Activated CD8-positive, alpha-beta T cell treated with anti-CD3 and anti-CD28 coated beads, Interleukin-2, amount 10 ng/mL, durations not matched to agents 7 days and 5 days (primary cell): ENCODE measurements at regions not wholly inside any gene's neighbourhood (a gene's known extent, or its start where the extent isn't known, plus 50 kb on each side); places are given as distances from the start of the nearest gene placed in this dataset.

Source experiments
- ATAC-seq: fragments of 150-1000 bp; cut with Tn5 transposase; one replicate; pipeline ENCODE4 v1.10.0; 2021; ENCODE audit warnings: moderate library complexity
- CTCF ChIA-PET: fragments of 350-600 bp; sonication (Branson Sonifier 250); formaldehyde crosslinking; loops from one replicate; lab custom pipeline; 2021; ENCODE audit warnings: antibody characterized with exemption; lab: Charles Lee
- POLR2A ChIA-PET: fragments of 350-600 bp; sonication (Branson Sonifier 250); formaldehyde crosslinking; loops from one replicate; lab custom pipeline; 2021; ENCODE audit warnings: antibody characterized with exemption; lab: Charles Lee
- DNase-seq: peaks from one replicate; pipeline ENCODE4 v3.0.0-alpha.2; 2020
- H3K27ac Mint-ChIP-seq: one replicate; pipeline ENCODE4 v1.8.0; 2021; ENCODE audit warnings: mild to moderate bottlenecking, mixed read lengths
- H3K27me3 Mint-ChIP-seq: one replicate; pipeline ENCODE4 v1.8.0; 2021; ENCODE audit warnings: low read depth, mixed read lengths
- H3K36me3 Mint-ChIP-seq: one replicate; pipeline ENCODE4 v1.8.0; 2021; ENCODE audit warnings: low read depth, mixed read lengths
- H3K4me1 Mint-ChIP-seq: one replicate; pipeline ENCODE4 v1.8.0; 2021; ENCODE audit warnings: low read depth, mixed read lengths
- H3K4me3 Mint-ChIP-seq: one replicate; pipeline ENCODE4 v1.8.0; 2021; ENCODE audit warnings: mild to moderate bottlenecking, mixed read lengths
- H3K9me3 Mint-ChIP-seq: one replicate; pipeline ENCODE4 v1.8.0; 2022; ENCODE audit warnings: mixed read lengths; ENCODE audit not compliant: insufficient read depth

DNA sequence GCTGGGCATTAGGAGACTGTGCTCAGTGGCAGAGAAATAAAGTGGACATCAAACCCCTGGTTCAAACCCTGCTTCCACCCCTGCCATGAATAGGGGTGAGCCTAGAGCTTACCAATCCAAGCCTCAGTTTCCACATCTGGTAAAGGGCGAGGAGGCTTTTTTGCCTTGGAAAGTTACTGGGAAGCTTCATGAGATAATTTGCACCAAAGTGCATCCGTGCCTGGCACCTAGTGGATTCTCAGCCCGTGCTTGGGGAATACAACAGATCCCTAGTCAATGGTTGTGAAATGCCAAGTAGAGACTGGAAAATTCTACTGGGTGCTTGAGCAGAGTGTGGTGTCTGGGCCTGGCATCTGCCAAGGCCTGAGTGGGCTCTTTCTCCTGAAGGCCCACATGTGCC, 158.7 kb upstream of the ZMIZ1 start:
- no peak overlapping the region for H3K27ac Mint-ChIP-seq
- no peak for DNase-seq
- CTCF ChIA-PET, result no interaction called here
- no peaks in the 10 kb centered on the region for H3K36me3 Mint-ChIP-seq
- no peaks in the 10 kb centered on the region for H3K4me1 Mint-ChIP-seq
- no peaks in the 10 kb centered on the region for H3K27me3 Mint-ChIP-seq
- POLR2A ChIA-PET, result no interaction called here
- H3K4me3 Mint-ChIP-seq, result no peak overlapping the region
- ATAC-seq, result no peak
- H3K9me3 Mint-ChIP-seq, result no peaks in the 10 kb centered on the region

DNA sequence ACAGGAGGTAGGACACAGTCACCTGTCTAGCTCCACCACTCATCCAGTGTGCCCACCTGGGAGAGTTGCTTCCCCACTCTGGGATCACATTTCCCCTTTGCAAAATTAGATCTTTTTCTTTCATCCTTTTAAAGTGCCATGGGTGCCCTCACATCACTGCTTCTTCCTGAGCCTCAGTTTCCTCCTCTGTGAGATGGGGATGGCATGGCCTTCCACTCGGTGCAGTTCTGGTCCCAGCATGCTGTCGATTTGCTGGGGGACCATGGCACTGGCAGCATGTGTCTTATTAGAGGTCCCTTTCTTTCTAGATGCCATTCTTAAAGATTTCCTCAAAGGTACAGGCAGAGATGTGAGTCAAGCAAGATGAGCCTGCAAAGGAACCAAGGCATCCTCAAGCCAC, 158.3 kb upstream of the ZMIZ1 start:
- CTCF ChIA-PET, result no interaction called here
- no peak overlapping the region for H3K4me3 Mint-ChIP-seq
- H3K27me3 Mint-ChIP-seq, result no peaks in the 10 kb centered on the region
- no peak for DNase-seq
- H3K4me1 Mint-ChIP-seq, result no peaks in the 10 kb centered on the region
- no peak overlapping the region for H3K27ac Mint-ChIP-seq
- ATAC-seq, result no peak
- POLR2A ChIA-PET, result no interaction called here
- no peaks in the 10 kb centered on the region for H3K36me3 Mint-ChIP-seq
- no peaks in the 10 kb centered on the region for H3K9me3 Mint-ChIP-seq

DNA sequence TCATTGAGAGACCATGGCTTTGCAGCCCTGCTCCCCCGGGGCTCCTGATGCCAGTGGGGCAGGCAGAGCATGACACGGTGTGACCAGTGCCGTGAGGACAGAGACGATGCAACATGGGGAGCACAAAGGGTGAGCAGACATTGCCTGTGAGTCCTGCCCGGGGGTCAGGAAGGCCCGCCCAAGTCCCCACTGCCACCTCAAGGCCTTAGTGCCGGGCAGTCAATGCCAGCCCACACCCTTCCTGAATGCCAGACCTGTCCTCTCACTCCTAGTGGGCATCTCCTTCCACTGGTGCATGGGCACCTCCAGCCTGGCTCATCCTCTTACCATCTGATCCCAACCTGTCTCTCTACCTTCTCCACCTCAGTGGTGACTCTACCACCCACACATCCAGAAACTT, 157.9 kb upstream of the ZMIZ1 start:
- Mint-ChIP-seq H3K4me1 (no peaks in the 10 kb centered on the region), H3K27ac (peak overlapping the region; percentile 3), H3K36me3 (no peaks in the 10 kb centered on the region), H3K27me3 (no peaks in the 10 kb centered on the region), H3K4me3 (no peak overlapping the region), H3K9me3 (no peaks in the 10 kb centered on the region)
- ChIA-PET CTCF (no interaction called here), POLR2A (no interaction called here)
- ATAC-seq, result no peak
- DNase-seq, result no peak

DNA sequence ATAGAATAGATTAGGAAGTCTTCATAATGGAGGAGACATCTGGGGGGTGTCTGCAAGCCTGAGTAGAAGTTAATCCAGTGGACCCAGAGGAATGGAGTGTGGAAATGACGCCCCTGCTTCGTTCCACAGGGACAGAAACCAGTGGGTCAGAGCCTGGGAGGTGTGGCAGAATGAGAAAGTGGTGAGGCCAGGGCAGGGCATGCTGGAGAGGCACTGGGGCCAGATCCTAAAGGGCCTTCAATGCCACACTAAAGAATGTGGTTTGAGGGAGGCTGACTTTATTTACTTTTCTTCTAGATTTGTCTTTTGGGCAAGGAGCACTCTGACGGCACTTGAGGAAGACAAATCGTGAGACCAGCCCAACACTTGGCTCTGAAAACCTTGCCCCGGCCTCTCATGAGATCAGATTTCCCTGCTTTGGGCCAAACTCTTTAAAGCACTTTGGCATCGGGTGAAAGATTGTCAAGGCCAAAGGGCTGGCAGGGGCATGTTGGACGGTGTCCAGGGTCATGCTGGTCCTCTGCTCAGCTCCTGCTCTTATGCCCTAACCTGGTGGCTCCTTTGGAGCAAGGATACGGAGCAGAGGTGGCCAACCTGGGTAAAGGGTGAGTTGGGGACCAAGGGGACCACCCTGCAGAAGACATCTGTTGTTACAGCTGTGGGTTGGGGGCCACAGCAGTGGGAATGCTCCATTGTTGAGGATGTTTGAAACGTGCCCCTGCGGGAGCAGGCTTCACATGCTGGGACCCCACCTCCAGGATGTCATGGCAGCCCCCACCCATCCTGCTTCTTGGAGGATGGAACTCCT, 157.0 kb upstream of the ZMIZ1 start:
- no peak for DNase-seq
- POLR2A ChIA-PET, result no interaction called here
- CTCF ChIA-PET, result no interaction called here
- Mint-ChIP-seq H3K27ac (no peak overlapping the region), H3K4me1 (no peaks in the 10 kb centered on the region), H3K9me3 (no peaks in the 10 kb centered on the region), H3K27me3 (no peaks in the 10 kb centered on the region), H3K4me3 (no peak overlapping the region), H3K36me3 (no peaks in the 10 kb centered on the region)
- ATAC-seq, result no peak

DNA sequence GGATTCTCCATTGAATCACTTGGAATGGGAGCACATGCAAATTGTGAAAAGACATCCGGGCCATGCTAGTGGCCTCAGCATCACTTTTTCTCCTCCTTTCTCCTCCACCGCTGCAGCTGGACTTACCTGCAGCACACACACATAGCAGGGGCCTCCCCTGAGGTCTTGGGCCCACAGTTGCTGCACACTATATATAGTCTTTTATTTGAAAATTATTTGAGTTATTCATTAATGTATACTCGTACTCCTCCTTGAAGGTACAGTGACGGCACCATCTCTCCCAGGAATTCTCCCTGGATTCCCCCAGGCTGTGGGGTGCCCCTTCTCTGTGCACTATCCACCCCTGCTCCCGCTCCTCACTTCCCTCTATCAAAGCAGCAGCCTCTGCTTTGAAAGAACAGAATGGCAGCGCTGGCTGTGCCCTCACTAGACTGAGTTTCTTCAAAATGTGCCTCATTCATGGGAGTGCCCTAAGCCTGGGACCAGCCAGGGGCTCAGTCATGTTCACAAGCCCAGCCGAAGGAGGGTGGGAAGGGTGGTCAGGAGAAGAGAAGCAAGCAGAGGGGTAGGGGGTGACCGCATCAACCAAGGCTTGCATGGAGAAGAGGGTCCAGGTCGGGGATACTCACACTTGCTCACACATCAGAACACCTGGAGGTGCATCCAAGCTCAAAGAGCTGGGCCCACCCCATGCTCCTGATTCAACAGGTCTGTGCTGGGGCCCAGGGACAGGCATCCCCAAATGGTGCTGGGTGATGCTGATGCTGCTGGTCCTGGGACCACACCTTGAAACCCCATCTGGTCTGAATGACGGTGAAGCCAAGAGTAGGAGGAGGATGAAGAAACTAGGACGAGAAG, 156.2 kb upstream of the ZMIZ1 start:
- no peak overlapping the region for H3K4me3 Mint-ChIP-seq
- no peaks in the 10 kb centered on the region for H3K36me3 Mint-ChIP-seq
- no peaks in the 10 kb centered on the region for H3K9me3 Mint-ChIP-seq
- no peak overlapping the region for H3K27ac Mint-ChIP-seq
- ATAC-seq (no peak), DNase-seq (no peak)
- CTCF ChIA-PET, result no interaction called here
- POLR2A ChIA-PET, result no interaction called here
- H3K4me1 Mint-ChIP-seq, result no peaks in the 10 kb centered on the region
- H3K27me3 Mint-ChIP-seq, result peaks cover 3% of the 10 kb centered on the region

DNA sequence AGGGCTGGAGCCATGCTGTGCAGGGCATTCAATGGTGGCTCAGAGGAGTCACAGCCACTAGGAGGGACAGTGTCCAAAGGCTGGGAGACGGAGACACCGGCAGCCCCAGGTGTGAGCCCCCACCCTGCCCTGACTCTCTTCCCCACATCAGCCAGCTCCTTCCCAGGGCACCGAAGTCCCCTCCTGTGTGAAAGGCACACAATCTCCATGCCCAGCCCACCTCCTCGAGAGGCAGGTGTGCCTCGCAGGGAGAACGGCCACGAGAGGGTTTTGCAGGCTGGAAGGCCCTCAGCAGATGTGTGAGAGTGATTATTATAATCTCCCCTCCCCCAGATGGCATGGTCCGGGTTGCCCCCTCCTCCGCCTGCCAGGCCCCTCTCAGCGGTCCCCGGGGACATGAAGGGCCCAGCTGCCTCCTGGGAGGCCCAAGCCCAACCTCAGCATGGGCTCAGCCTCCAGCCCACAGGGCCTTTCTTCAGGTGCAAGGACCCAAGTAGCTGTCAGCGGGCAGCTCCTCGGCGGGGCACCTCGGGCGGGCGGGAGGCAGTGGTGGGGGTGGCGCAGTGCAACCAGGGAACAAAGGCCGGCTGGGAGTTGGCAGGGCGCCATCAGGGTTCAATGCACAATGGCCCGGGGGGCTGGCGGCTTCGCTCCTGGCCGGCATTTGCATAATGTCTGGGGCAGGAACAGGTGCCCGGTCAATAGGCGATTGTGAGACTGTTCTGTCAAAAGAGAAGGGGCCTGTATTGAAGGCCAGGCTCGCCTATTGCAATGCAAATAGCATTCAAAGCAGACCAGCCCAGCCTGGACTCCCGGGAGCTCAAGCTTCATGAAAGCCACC, 155.3 kb upstream of the ZMIZ1 start:
- no peaks in the 10 kb centered on the region for H3K9me3 Mint-ChIP-seq
- no peak overlapping the region for H3K4me3 Mint-ChIP-seq
- no peak overlapping the region for H3K27ac Mint-ChIP-seq
- DNase-seq, result no peak
- H3K36me3 Mint-ChIP-seq, result no peaks in the 10 kb centered on the region
- no peaks in the 10 kb centered on the region for H3K4me1 Mint-ChIP-seq
- H3K27me3 Mint-ChIP-seq, result peaks cover 3% of the 10 kb centered on the region
- ATAC-seq, result no peak
- CTCF ChIA-PET, result no interaction called here
- POLR2A ChIA-PET, result interaction anchor here (0.6 kb wide), 1 partner anchor 173 kb away, joined by 3 read pairs; no protein-coding TSS in a partner anchor

DNA sequence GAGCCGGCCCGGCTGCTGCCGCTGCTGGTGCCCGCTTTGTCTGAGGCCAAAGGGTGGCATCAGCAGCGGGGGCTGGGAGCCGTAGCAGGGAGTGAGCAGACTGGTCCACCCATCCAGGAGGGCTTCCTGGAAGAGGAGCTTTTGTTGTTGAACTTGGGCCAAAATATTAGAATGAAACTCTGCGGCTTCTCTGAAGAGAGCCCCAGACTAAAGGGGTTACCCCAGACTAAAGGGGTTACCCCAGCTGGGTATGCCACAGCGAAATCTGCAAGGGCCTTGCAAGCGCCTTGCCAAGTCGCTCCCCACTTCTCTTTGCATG, 154.7 kb upstream of the ZMIZ1 start:
- Mint-ChIP-seq H3K27ac (no peak overlapping the region), H3K36me3 (no peaks in the 10 kb centered on the region), H3K4me1 (no peaks in the 10 kb centered on the region), H3K4me3 (no peak overlapping the region), H3K27me3 (peaks cover 3% of the 10 kb centered on the region), H3K9me3 (no peaks in the 10 kb centered on the region)
- ChIA-PET POLR2A (interaction anchor here (0.6 kb wide), 1 partner anchor 173 kb away, joined by 3 read pairs; no protein-coding TSS in a partner anchor), CTCF (no interaction called here)
- ATAC-seq (no peak), DNase-seq (no peak)

DNA sequence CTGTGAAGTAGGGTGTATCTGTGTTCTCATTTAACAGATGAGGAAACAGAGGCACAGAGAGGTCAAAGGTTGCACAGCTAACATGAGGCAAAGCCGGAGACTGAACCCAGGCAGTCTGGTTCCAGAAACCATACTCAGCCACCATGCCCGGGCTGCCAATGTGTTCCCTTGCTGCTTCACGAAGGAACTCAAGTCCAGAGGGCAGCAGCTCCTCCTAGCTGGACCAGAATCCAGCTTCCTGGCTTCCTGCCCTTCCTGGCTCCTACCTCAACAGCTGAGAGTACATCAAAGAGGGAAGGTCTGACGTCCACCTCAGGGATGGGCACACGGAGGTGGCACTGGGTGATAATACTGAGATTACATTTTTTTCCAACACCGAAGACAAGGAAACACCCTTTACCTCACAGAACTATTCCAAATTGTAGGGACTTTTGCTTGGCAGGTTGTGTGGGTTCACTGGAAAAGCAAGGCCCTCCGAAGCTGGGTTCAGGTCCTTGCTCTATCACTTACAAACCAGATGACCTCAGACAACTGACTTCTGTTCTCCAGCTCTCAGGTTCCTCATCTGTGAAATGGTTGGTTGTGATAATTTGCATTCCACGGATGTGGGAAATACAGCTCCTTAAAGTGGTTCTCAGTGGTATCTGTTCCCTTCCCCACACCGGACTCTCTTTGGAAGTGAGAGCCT, 154.1 kb upstream of the ZMIZ1 start:
- ChIA-PET CTCF (interaction anchor here (1.0 kb wide), 1 partner anchor 281 kb away, joined by 3 read pairs; no protein-coding TSS in a partner anchor), POLR2A (no interaction called here)
- no peaks in the 10 kb centered on the region for H3K36me3 Mint-ChIP-seq
- H3K4me3 Mint-ChIP-seq, result no peak overlapping the region
- H3K9me3 Mint-ChIP-seq, result no peaks in the 10 kb centered on the region
- H3K4me1 Mint-ChIP-seq, result no peaks in the 10 kb centered on the region
- ATAC-seq, result no peak
- DNase-seq, result no peak
- H3K27ac Mint-ChIP-seq, result no peak overlapping the region
- peaks cover 3% of the 10 kb centered on the region for H3K27me3 Mint-ChIP-seq

DNA sequence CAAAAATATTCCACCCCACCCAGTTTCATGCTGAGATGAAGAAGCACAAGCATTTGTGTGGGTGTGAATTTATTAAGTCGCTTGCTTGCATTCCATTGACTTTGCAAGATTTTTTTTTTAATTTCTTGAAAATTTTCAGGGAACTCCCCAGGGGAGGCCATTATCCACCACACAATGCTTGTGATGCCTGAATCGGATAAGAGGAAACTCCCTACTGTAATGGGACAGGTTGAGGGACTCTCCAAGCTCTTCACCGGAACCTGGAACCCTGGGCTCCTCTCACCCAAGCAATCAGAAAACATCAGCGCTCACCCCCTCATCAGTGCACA, 153.6 kb upstream of the ZMIZ1 start:
- H3K4me1 Mint-ChIP-seq, result no peaks in the 10 kb centered on the region
- ChIA-PET POLR2A (no interaction called here), CTCF (interaction anchor here (1.0 kb wide), 1 partner anchor 280 kb away, joined by 3 read pairs; no protein-coding TSS in a partner anchor)

DNA sequence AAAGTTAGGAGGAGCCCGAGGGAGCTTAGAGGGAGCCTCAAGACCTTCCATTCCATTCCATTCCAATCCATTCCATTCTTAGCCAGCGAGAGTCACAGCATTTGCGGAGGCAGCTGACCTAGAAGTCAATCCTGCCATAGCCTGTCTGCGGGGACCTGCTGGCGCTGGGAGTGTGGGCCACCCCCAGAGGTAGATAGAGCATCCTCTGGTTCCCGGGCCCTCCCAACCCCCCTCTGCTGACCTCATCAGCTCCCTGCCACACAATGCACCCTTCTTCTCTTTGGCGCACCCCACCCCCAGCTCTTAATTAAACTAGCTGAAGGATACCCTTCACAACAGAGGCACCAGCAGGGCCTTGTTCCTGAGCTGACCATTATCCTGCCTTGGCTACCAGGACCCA, 152.5 kb upstream of the ZMIZ1 start:
- no peaks in the 10 kb centered on the region for H3K4me1 Mint-ChIP-seq
- POLR2A ChIA-PET, result no interaction called here
- CTCF ChIA-PET, result no interaction called here

More for the DNA sequence above, 153.6 kb upstream of the ZMIZ1 start:
- Mint-ChIP-seq H3K9me3 (no peaks in the 10 kb centered on the region), H3K27me3 (peaks cover 3% of the 10 kb centered on the region), H3K36me3 (no peaks in the 10 kb centered on the region), H3K27ac (no peak overlapping the region), H3K4me3 (no peak overlapping the region)
- ATAC-seq, result no peak
- no peak for DNase-seq

DNA sequence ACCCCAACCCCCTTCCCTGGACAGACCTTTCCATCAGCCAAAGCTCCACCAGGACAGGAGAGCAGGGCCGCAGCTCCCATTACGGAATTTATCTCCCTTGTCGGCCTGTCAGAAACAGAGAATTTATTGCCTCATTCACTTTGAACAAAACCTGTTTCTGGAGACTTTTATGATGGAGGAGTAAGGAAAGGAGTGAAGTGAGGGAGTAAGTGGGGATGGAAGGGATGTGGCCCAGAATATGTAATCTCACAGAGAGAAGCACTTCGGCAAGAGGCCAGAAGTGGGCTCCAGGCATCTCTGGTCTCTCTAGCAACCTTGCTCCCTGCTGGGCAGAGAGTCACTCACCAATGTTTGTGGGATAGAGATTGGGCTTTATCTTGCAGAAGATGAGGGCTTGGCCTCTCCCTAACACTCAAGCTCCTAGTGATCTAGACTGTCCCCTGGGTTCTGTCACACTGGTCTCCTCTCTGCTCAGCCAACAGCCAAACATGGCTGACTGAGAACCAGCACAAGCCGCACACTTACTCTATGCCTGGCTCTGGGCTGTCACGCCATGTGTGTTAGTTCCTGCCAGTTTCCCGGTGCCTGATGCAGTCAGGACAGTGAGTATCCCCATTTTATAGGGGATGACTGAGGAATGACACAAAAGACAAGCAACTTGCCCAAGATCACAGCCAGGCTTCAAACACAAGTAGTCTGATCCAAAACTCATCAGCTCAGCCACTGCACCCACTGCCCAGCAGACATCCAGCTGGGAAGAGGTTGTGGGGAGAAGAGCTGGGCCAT, 149.4 kb upstream of the ZMIZ1 start:
- no peaks in the 10 kb centered on the region for H3K4me1 Mint-ChIP-seq
- peaks cover 7% of the 10 kb centered on the region for H3K27me3 Mint-ChIP-seq
- no peaks in the 10 kb centered on the region for H3K9me3 Mint-ChIP-seq
- DNase-seq (no peak), ATAC-seq (no peak)
- POLR2A ChIA-PET, result no interaction called here
- no peaks in the 10 kb centered on the region for H3K36me3 Mint-ChIP-seq
- CTCF ChIA-PET, result no interaction called here
- H3K4me3 Mint-ChIP-seq, result no peak overlapping the region
- H3K27ac Mint-ChIP-seq, result no peak overlapping the region

More for the DNA sequence above, 152.5 kb upstream of the ZMIZ1 start:
- H3K4me3 Mint-ChIP-seq, result no peak overlapping the region
- H3K36me3 Mint-ChIP-seq, result no peaks in the 10 kb centered on the region
- no peak overlapping the region for H3K27ac Mint-ChIP-seq
- no peak for DNase-seq
- H3K27me3 Mint-ChIP-seq, result peaks cover 3% of the 10 kb centered on the region
- no peak for ATAC-seq
- no peaks in the 10 kb centered on the region for H3K9me3 Mint-ChIP-seq
